GM12878 (cell line): ENCODE measurements at regions not wholly inside any gene's neighbourhood (a gene's known extent, or its start where the extent isn't known, plus 50 kb on each side); places are given as distances from the start of the nearest gene placed in this dataset.

Experiments used
- BACH1 ChIP-seq: fragments of 450-650 bp; IDR thresholded peaks from 2 replicates; pipeline ENCODE4 v1.6.1; 2017; ENCODE audit warnings: mild to moderate bottlenecking, borderline replicate concordance
- CHD2 ChIP-seq: IDR thresholded peaks from 2 replicates; pipeline ENCODE4 v1.6.1; 2011; ENCODE audit warnings: low read depth, low read length, improper control_type of control experiment, borderline replicate concordance
- CREM ChIP-seq: IDR thresholded peaks from 2 replicates; pipeline ENCODE4 v1.6.1; 2014; ENCODE audit warnings: antibody characterized with exemption, low read depth
- CTCF ChIP-seq, 3 experiments: IDR thresholded peaks in 2 of 3; conservative IDR thresholded peaks in 1 of 3; 2 replicates each; pipeline ENCODE4 v1.5.1; 2011; ENCODE audit warnings: low read depth in 3 of 3, low read length in 3 of 3, mild to moderate bottlenecking in 3 of 3, control low read depth in 2 of 3, moderate library complexity in 2 of 3, inconsistent platforms in 1 of 3, mixed read lengths in 1 of 3; ENCODE audit not compliant: control insufficient read depth in 2 of 3, insufficient read depth in 1 of 3; ENCODE audit errors: extremely low read depth in 1 of 3
- EP300 ChIP-seq, 2 experiments: fragments of 150-350 bp in 1 of 2; IDR thresholded peaks; 2 replicates each; pipeline ENCODE4 v1.6.1; 2011 to 2012; ENCODE audit warnings: low read depth in 2 of 2, low read length in 2 of 2, borderline replicate concordance in 1 of 2, improper control_type of control experiment in 1 of 2, inconsistent platforms in 1 of 2; ENCODE audit not compliant: control insufficient read depth in 1 of 2
- FOXK2 ChIP-seq: fragments of 450-650 bp; IDR thresholded peaks from 2 replicates; pipeline ENCODE4 v1.6.1; 2017; ENCODE audit warnings: mild to moderate bottlenecking, moderate library complexity
- GABPA ChIP-seq: IDR thresholded peaks from 2 replicates; pipeline ENCODE4 v1.6.1; 2014; ENCODE audit warnings: antibody characterized with exemption, low read depth, mild to moderate bottlenecking, inconsistent platforms
- HDAC2 ChIP-seq: fragments of 200-600 bp; sonication (generic); IDR thresholded peaks from 2 replicates; pipeline ENCODE4 v1.6.1; 2017
- MAX ChIP-seq: IDR thresholded peaks from 2 replicates; pipeline ENCODE4 v1.6.1; 2012; ENCODE audit warnings: low read depth, low read length, improper control_type of control experiment
- NR2C2 ChIP-seq: IDR thresholded peaks from 2 replicates; pipeline ENCODE4 v1.6.1; 2011; ENCODE audit warnings: borderline replicate concordance, low read depth; ENCODE audit not compliant: control insufficient read depth, insufficient read length
- POLR2A ChIP-seq: IDR thresholded peaks from 2 replicates; pipeline ENCODE4 v1.6.1; 2011; ENCODE audit warnings: low read depth, mild to moderate bottlenecking, low read length
- RAD21 ChIP-seq: IDR thresholded peaks from 2 replicates; pipeline ENCODE4 v1.6.1; 2011; ENCODE audit warnings: mild to moderate bottlenecking, low read depth, low read length, moderate library complexity; ENCODE audit not compliant: insufficient read depth
- YY1 ChIP-seq: IDR thresholded peaks from 2 replicates; pipeline ENCODE4 v1.6.1; 2011; ENCODE audit warnings: low read depth, mild to moderate bottlenecking, low read length

- TF ChIP-seq EP300 (IDR thresholded peaks at IDR 0.05; ENCODE audit: borderline replicate concordance in 1 of 2, control insufficient read depth in 1 of 2, low read depth in 2 of 2, low read length in 2 of 2) (no peak), CTCF (IDR thresholded peaks at IDR 0.05 in 2 of 3, conservative IDR thresholded peaks at IDR 0.05 in 1 of 3; ENCODE audit: control insufficient read depth in 2 of 3, extremely low read depth in 1 of 3, insufficient read depth in 1 of 3, low read depth in 3 of 3, low read length in 3 of 3) (no peak), FOXK2 (no peak), MAX (no peak), GABPA (no peak), HDAC2 (no peak), NR2C2 (no peak), RAD21 (no peak), BACH1 (no peak), CHD2 (no peak), YY1 (no peak), POLR2A (no peak), CREM (no peak)
Measured at GRCh38 chr3:161161603-161162002, 56.5 kb upstream of the B3GALNT1 start.
